ENCODE measurements at regions not wholly inside any gene's neighbourhood (a gene's known extent, or its start where the extent isn't known, plus 50 kb on each side); places are given as distances from the start of the nearest gene placed in this dataset.

DNA sequence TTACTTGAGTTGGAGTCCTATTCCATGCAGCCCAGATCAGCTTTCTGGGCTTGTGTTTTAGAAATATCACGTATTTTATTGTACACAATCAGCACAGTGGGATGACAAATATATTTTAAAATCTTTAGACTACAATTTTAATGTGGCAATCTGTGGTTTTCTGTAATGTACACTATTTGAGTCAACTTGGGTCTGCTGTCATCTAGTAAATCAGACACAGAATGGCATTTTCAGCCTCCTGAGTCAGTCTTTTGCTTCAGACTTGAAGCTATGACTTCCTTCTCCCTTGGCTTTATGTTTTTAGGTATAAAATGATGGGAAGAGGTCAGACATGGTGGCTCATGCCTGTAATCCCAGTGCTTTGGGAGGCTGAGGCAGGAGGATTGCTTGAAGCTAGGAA lies 232.1 kb downstream of the NECTIN3 start:
- no peak for TF ChIP-seq GATA2 (IDR thresholded peaks at IDR 0.05; ENCODE audit: low read depth, low read length)
- TF ChIP-seq GATA3 (IDR thresholded peaks at IDR 0.05; ENCODE audit: low read depth, low read length): no peak

All from SH-SY5Y (cell line).